Fibroblast of skin of back (primary cell): ENCODE measurements at regions not wholly inside any gene's neighbourhood (a gene's known extent, or its start where the extent isn't known, plus 50 kb on each side); places are given as distances from the start of the nearest gene placed in this dataset.
"Not testable (repeated sequence)": the region's sequence is repeated elsewhere in the genome, so short reads cannot be mapped to it uniquely, and the experiment has no call there.

Experiments used
- DNase-seq: peaks from one replicate; pipeline ENCODE4 v3.0.0-alpha.2; 2013

GRCh38 chr22:48921411-48921903, 906.2 kb downstream of the BRD1 start:
- no peak for DNase-seq

GRCh38 chr22:48920776-48921241, 906.9 kb downstream of the BRD1 start:
- DNase-seq, result no peak

- DNase-seq, result no peak
Observed at GRCh38 chr22:48919851-48920589, 907.7 kb downstream of the BRD1 start.

- DNase-seq, result no peak
Observed at GRCh38 chr22:48919187-48919590, 908.5 kb downstream of the BRD1 start.

- no peak for DNase-seq
Observed at GRCh38 chr22:48918585-48919186, 909.0 kb downstream of the BRD1 start.

- not testable (repeated sequence) for DNase-seq
Observed at GRCh38 chr22:48912356-48913066, 915.2 kb downstream of the BRD1 start.

GRCh38 chr22:48911647-48912046, 916.0 kb downstream of the BRD1 start:
- DNase-seq, result not testable (repeated sequence)

- not testable (repeated sequence) for DNase-seq
Observed at GRCh38 chr22:48911067-48911466, 916.6 kb downstream of the BRD1 start.

- no peak for DNase-seq
Observed at GRCh38 chr22:48908547-48908946, 919.1 kb downstream of the BRD1 start.

GRCh38 chr22:48907591-48907990, 920.1 kb downstream of the BRD1 start:
- DNase-seq, result no peak

- no peak for DNase-seq
Observed at GRCh38 chr22:48906216-48906835, 921.3 kb downstream of the BRD1 start.

- DNase-seq, result no peak
Observed at GRCh38 chr22:48905206-48905975, 922.3 kb downstream of the BRD1 start.

- no peak for DNase-seq
Observed at GRCh38 chr22:48902983-48903650, 924.6 kb downstream of the BRD1 start.

GRCh38 chr22:48902001-48902869, 925.4 kb downstream of the BRD1 start:
- DNase-seq, result no peak

GRCh38 chr22:48901324-48901723, 926.3 kb downstream of the BRD1 start:
- no peak for DNase-seq

GRCh38 chr22:48900626-48901025, 927.0 kb downstream of the BRD1 start:
- DNase-seq, result no peak

- no peak for DNase-seq
Observed at GRCh38 chr22:48900327-48900597, 927.4 kb downstream of the BRD1 start.

- DNase-seq, result no peak
Observed at GRCh38 chr22:48899523-48900326, 927.9 kb downstream of the BRD1 start.

GRCh38 chr22:48898524-48899250, 929.0 kb downstream of the BRD1 start:
- DNase-seq, result no peak
